ENCODE measurements at regions not wholly inside any gene's neighbourhood (a gene's known extent, or its start where the extent isn't known, plus 50 kb on each side); places are given as distances from the start of the nearest gene placed in this dataset.

DNA sequence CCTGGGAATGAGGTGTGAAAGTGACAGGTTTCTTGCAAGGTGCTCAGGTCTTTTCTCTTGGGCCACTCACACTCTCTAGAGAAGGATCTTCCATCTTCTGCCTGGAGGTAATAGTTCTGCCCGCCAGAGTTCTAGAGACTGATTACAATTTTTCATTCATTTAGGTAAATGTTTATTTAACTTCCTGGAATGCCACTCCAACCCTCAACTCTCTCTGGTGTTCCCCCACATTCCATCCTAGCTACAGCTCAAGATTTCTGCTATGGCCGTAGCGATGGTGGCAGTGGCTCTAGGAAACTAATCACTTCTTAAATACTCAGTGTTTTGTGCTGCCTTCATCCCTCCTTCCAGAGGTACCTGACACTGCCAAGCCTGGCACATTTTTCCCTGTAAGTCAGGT lies 174.6 kb downstream of the WDR11 start:
- H3K4me1 Mint-ChIP-seq: no peaks in the 10 kb centered on the region
- H3K27ac Mint-ChIP-seq: no peak overlapping the region
- H3K27me3 Mint-ChIP-seq (ENCODE audit: low read depth in 3 of 3): peaks cover 0 to 4% (median 0%) of the 10 kb centered on the region in 3 donors
- no peak overlapping the region for H3K4me3 Mint-ChIP-seq
- no peak for DNase-seq
- H3K9me3 Mint-ChIP-seq: peaks cover 0 to under 1% (median 0%) of the 10 kb centered on the region in 6 donors
- peaks cover 0 to 3% (median 0%) of the 10 kb centered on the region in 3 donors for H3K36me3 Mint-ChIP-seq

DNA sequence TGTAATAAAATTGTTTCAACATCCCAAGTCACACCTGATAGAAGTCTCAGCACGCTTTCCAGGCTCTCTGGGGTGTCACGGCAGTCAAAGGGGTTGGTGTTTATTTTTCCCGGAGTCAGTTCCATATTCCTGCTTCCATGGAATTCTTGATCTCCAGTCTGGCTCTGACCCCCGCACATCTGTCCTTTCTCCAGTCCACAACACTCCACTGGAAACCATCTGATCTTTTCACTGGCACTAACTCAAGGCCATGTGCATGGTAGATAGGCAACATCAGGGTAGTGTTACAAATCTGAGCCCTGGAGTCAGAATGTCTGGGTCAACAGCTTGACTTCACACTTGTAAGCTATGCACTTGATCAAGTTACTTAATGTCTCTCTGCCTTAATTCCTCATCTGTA lies 176.2 kb downstream of the WDR11 start:
- DNase-seq: no peak
- H3K4me3 Mint-ChIP-seq: no peak overlapping the region
- no peaks in the 10 kb centered on the region for H3K9me3 Mint-ChIP-seq
- H3K4me1 Mint-ChIP-seq: no peaks in the 10 kb centered on the region
- peaks cover 0 to 3% (median 0%) of the 10 kb centered on the region in 3 donors for H3K36me3 Mint-ChIP-seq
- H3K27me3 Mint-ChIP-seq (ENCODE audit: low read depth in 3 of 3): peaks cover 0 to 4% (median 0%) of the 10 kb centered on the region in 3 donors
- H3K27ac Mint-ChIP-seq: no peak overlapping the region

DNA sequence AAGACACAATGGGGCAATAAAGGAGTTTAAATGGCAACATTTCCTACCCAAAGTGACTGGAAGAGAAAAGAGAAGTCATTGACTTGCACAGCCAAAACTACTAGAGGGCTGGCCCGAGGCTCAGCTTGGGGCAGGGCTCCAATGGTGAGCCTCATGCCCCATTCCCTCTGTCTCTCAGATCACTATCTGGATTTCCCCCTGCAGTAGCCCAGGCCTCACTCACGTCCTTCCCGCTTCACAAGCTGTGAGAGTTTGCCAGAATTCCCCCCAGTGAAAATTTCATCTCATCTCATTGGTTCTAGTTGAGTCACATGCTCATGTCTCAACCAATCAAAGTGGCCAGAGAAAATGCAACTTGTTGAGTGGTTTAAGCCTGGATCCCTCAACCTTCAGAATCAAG lies 181.3 kb downstream of the WDR11 start:
- Mint-ChIP-seq H3K9me3 (no peaks in the 10 kb centered on the region), H3K4me1 (no peaks in the 10 kb centered on the region)

DNA sequence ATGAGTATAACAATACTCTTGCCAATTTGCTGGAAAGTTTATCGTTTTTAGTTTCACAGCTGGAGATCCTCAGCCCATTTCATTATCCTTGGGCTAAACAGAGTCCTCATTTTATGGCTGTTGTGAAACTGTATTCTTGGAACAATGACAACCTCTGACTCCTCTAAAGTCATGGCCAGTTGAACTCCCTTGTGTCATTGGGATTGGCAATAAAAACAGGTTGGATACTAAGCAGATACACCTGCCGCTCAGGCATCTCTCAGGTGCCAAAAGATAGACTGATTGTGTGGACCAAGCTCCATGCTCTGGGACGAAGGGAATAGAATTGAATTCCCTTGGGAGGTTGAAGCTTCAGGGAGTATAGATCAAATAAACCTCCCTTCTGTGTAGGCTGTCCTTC lies 182.2 kb downstream of the WDR11 start:
- H3K27ac Mint-ChIP-seq: no peak overlapping the region
- H3K27me3 Mint-ChIP-seq (ENCODE audit: low read depth in 3 of 3): peaks cover 0 to 3% (median 2%) of the 10 kb centered on the region in 3 donors
- peaks cover 0 to 3% (median 0%) of the 10 kb centered on the region in 6 donors for H3K9me3 Mint-ChIP-seq
- no peak for DNase-seq
- no peaks in the 10 kb centered on the region for H3K36me3 Mint-ChIP-seq
- H3K4me3 Mint-ChIP-seq: no peak overlapping the region
- no peaks in the 10 kb centered on the region for H3K4me1 Mint-ChIP-seq

More for the DNA sequence above, 181.3 kb downstream of the WDR11 start:
- Mint-ChIP-seq H3K4me3 (no peak overlapping the region), H3K27ac (no peak overlapping the region), H3K27me3 (ENCODE audit: low read depth in 3 of 3) (peaks cover 0 to 3% (median 2%) of the 10 kb centered on the region in 3 donors), H3K36me3 (no peaks in the 10 kb centered on the region)
- no peak for DNase-seq

DNA sequence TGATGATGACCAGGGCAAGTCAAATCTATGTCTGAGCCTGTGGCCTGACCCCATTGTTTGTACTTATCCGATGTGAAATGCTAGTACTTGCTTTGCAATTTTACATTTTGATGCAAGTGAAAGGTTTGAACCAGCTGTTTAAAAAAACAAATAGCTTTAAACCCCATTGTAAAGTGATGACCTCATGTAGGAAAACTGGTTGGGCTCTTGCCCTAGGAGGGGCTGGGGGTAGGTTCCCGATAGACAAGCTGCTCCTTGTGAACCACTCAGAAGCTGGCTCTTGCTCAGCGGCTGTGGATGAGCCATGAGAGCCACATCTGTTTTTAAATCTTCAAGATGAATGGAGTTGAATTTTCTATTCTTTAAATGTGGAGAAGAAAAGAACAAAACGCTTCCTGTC lies 185.3 kb downstream of the WDR11 start:
- no peak overlapping the region for H3K27ac Mint-ChIP-seq
- H3K4me1 Mint-ChIP-seq: no peaks in the 10 kb centered on the region
- no peaks in the 10 kb centered on the region for H3K36me3 Mint-ChIP-seq

DNA sequence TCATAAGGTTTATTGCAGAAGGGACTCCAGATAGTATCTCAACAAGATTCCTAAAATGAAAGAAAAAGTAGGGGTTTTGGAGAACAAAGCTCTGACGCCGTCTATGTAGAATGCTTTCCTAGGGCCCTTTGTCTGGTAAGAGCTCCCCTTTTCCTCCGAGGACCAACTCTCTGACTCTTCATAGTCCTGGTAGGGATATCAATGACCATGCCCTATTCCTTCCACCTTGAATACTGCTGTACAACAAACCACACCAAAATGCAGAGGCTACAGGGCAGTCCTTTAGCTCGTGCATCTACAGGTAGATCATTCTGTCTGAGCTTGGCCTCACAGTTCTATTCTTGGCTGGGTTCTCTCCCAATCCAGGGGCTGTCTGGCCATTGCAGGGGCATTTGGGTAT lies 190.3 kb downstream of the WDR11 start:
- H3K4me1 Mint-ChIP-seq: no peaks in the 10 kb centered on the region
- H3K27ac Mint-ChIP-seq: no peak overlapping the region
- DNase-seq: no peak
- H3K27me3 Mint-ChIP-seq (ENCODE audit: low read depth in 3 of 3): peaks cover 0 to 4% (median 2%) of the 10 kb centered on the region in 3 donors
- no peaks in the 10 kb centered on the region for H3K36me3 Mint-ChIP-seq
- H3K9me3 Mint-ChIP-seq: peaks cover 0 to 5% (median 0%) of the 10 kb centered on the region in 6 donors
- no peak overlapping the region for H3K4me3 Mint-ChIP-seq

More for the DNA sequence above, 185.3 kb downstream of the WDR11 start:
- Mint-ChIP-seq H3K4me3 (no peak overlapping the region), H3K9me3 (peaks cover 0 to 5% (median 0%) of the 10 kb centered on the region in 6 donors), H3K27me3 (ENCODE audit: low read depth in 3 of 3) (peaks cover 2 to 3% (median 2%) of the 10 kb centered on the region in 3 donors)
- DNase-seq: no peak

DNA sequence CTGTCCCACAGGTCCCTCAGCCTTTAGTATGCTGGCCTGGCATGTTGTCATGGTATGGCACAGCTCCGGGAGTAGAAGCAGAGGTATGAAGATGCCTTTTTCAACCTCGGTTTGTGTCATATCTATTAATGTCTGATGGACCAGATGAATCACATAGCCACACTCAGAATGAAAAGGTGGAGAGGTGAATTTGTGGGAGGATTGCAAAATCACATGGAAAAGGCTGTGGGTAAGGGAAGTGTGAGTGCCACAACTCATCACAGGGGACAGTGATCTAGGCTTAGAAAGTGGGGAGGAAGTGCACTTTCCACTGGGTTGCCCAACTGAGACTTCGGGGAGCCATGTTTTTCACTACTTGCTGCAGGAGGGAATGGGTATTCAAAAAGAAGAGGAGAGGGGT lies 190.7 kb downstream of the WDR11 start:
- H3K9me3 Mint-ChIP-seq: peaks cover 0 to 5% (median 0%) of the 10 kb centered on the region in 6 donors
- H3K27ac Mint-ChIP-seq: no peak overlapping the region
- H3K27me3 Mint-ChIP-seq (ENCODE audit: low read depth in 3 of 3): peaks cover 0 to 7% (median 2%) of the 10 kb centered on the region in 3 donors
- H3K4me3 Mint-ChIP-seq: no peak overlapping the region
- no peaks in the 10 kb centered on the region for H3K4me1 Mint-ChIP-seq
- H3K36me3 Mint-ChIP-seq: no peaks in the 10 kb centered on the region
- no peak for DNase-seq

- no peaks in the 10 kb centered on the region for H3K36me3 Mint-ChIP-seq
- H3K9me3 Mint-ChIP-seq: peaks cover 0 to 5% (median 0%) of the 10 kb centered on the region in 6 donors
- H3K27ac Mint-ChIP-seq: no peak overlapping the region
- no peak overlapping the region for H3K4me3 Mint-ChIP-seq
- DNase-seq: no peak
- H3K4me1 Mint-ChIP-seq: no peaks in the 10 kb centered on the region
- H3K27me3 Mint-ChIP-seq (ENCODE audit: low read depth in 3 of 3): peaks cover 0 to 7% (median 2%) of the 10 kb centered on the region in 3 donors
Observed at GRCh38 chr10:121042342-121042741, 191.2 kb downstream of the WDR11 start.

GRCh38 chr10:121043124-121043849 lies 192.1 kb downstream of the WDR11 start:
- Mint-ChIP-seq H3K9me3 (peaks cover 0 to 2% (median 0%) of the 10 kb centered on the region in 6 donors), H3K4me3 (no peak overlapping the region), H3K4me1 (no peaks in the 10 kb centered on the region), H3K27ac (no peak overlapping the region), H3K36me3 (no peaks in the 10 kb centered on the region), H3K27me3 (ENCODE audit: low read depth in 3 of 3) (peaks cover 0 to 7% (median 2%) of the 10 kb centered on the region in 3 donors)
- no peak for DNase-seq

DNA sequence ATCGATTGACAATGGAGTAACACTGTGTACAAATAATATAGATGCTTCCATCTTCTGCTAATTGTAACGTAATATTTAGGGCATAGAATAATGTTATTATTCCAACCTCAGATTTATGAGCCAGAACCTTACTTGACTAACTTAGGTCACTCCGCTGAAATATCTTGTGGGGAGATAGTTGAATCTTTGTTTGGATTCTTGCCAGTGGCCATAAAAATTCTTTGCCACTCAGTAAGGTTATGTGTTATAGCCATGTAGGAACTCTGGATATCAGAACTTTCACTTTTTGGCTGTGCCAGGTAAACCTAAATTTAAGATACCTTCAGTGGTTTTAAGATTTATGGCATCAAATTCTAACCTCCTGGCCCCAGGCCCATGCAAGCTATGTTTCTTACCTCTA lies 197.6 kb downstream of the WDR11 start:
- no peak for DNase-seq
- H3K4me3 Mint-ChIP-seq: no peak overlapping the region
- no peaks in the 10 kb centered on the region for H3K4me1 Mint-ChIP-seq
- no peak overlapping the region for H3K27ac Mint-ChIP-seq
- no peaks in the 10 kb centered on the region for H3K9me3 Mint-ChIP-seq
- no peaks in the 10 kb centered on the region for H3K36me3 Mint-ChIP-seq
- peaks cover 0 to 7% (median 0%) of the 10 kb centered on the region in 3 donors for H3K27me3 Mint-ChIP-seq (ENCODE audit: low read depth in 3 of 3)

DNA sequence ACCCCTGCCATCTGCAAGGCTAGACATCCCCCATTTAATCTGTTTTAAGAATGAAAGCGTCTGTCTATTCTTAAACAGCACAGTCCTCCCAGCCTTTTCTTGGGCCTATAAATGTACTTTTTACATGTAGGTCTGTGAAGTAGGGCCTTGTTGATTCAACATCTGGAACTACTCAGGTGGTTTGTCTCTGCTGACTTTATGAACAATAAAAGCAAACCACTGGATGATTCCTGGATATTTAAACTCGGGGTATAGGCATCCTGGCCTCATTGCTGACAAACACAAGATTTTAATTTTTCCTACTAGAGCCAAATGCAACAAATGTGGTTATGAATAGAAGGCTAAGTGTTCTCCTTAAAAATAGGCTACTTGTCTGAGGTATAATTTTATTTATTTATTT lies 198.3 kb downstream of the WDR11 start:
- Mint-ChIP-seq H3K9me3 (no peaks in the 10 kb centered on the region), H3K4me1 (no peaks in the 10 kb centered on the region), H3K27me3 (ENCODE audit: low read depth in 3 of 3) (peaks cover 0 to 7% (median 0%) of the 10 kb centered on the region in 3 donors), H3K27ac (no peak overlapping the region), H3K4me3 (no peak overlapping the region), H3K36me3 (no peaks in the 10 kb centered on the region)
- no peak for DNase-seq

- H3K27ac Mint-ChIP-seq: no peak overlapping the region
- H3K4me1 Mint-ChIP-seq: no peaks in the 10 kb centered on the region
- H3K36me3 Mint-ChIP-seq: no peaks in the 10 kb centered on the region
- no peaks in the 10 kb centered on the region for H3K9me3 Mint-ChIP-seq
- no peak for DNase-seq
- H3K27me3 Mint-ChIP-seq (ENCODE audit: low read depth in 3 of 3): peaks cover 0 to 7% (median 0%) of the 10 kb centered on the region in 3 donors
- H3K4me3 Mint-ChIP-seq: no peak overlapping the region
Observed at GRCh38 chr10:121049923-121050322, 198.8 kb downstream of the WDR11 start.

DNA sequence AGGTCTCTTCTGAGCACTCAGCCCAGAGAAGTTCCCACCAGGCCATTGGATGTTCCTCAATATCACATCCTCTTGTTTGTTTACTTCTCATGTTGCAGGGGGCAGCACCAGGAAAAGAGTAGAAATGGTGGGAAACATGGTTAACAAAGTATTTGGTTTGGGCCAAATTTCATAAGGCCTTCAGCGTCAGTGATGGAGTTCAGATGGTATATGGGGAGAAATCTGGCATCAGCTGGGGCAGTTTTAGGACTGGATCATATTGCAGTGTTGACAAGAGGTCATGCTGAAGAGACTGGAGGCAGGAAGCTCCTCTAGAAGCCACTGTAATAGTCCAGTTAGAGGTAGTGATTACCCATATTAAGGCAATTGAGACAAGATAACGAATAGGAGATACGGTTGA lies 200.0 kb downstream of the WDR11 start:
- DNase-seq: no peak
- Mint-ChIP-seq H3K27ac (no peak overlapping the region), H3K36me3 (no peaks in the 10 kb centered on the region), H3K4me1 (no peaks in the 10 kb centered on the region), H3K4me3 (no peak overlapping the region), H3K27me3 (ENCODE audit: low read depth in 3 of 3) (peaks cover 0 to 5% (median 0%) of the 10 kb centered on the region in 3 donors), H3K9me3 (no peaks in the 10 kb centered on the region)

DNA sequence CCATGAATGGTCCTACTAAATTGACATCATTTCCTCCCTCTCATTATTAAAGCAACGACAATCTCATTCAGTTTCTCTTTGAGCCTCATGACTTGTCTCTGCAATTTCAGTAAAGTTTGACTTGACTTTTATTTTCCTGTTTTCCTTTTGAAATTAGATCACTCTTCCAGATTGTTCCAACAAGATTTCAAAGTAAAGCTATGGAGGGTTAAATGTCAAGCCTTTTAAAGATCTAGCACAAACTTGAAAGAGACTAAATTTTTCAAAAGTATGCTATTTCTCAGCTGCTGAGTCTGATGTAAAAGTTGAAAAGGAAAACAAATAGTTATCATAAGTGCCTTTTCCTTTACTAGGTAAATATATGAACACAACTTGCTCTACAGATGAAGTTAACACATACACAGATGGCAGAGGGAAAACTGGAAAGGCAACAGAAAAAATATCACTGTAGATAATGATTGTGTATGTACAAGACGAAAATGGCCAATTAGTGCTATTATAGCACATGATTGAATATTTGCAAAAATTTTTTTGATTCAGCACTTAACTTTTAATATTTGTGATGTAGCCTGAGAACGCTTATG lies 200.6 kb downstream of the WDR11 start:
- DNase-seq: no peak
- Mint-ChIP-seq H3K4me3 (no peak overlapping the region), H3K36me3 (no peaks in the 10 kb centered on the region), H3K27ac (no peak overlapping the region), H3K4me1 (no peaks in the 10 kb centered on the region), H3K27me3 (ENCODE audit: low read depth in 3 of 3) (no peaks in the 10 kb centered on the region), H3K9me3 (no peaks in the 10 kb centered on the region)

Data from immature natural killer cell (primary cell).